ENCODE measurements at regions not wholly inside any gene's neighbourhood (a gene's known extent, or its start where the extent isn't known, plus 50 kb on each side); places are given as distances from the start of the nearest gene placed in this dataset.

DNA sequence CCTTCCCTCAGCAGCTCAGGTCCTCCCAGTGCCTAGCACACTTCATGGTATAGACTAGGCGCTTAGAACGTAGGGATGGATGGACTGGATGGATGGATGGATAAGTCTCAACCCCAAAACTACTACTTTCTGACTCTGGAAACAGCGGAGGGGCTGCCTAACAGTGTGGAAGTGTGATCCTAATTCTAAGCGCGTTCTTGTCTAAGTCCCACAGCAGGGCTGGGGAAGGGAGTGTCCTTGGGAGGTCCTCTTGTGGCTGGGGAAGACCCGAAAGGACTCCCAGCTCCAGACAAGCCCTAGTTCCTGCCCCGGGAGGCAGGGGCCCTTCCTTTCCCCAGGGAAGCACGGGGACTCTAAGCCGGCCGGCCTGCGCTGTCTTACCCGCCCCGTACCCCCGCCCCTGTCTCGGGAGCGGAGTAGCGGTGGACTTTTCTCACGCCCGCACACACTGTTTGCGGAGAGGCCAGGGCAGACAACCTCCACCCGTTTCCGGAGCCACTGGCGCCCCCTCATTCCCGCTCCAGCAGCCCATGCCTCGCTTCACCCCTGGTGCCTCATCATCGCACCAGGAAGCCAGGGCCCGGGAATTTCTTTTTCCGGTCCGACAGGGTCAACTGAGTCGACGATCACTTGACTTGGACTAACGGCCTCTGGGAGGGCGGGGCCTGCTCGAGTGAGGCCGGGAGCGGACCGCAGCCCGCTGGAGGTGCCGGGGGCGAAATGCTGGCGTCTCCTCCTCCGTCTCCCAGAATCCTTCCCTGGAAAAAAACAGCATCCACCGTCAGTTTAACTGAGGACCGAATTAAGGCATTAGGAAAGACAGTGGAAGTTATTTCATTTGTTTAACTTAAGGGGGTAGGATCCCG, 133.3 kb downstream of the TBC1D2B start (continued):
- TF ChIP-seq, protein P1, sequence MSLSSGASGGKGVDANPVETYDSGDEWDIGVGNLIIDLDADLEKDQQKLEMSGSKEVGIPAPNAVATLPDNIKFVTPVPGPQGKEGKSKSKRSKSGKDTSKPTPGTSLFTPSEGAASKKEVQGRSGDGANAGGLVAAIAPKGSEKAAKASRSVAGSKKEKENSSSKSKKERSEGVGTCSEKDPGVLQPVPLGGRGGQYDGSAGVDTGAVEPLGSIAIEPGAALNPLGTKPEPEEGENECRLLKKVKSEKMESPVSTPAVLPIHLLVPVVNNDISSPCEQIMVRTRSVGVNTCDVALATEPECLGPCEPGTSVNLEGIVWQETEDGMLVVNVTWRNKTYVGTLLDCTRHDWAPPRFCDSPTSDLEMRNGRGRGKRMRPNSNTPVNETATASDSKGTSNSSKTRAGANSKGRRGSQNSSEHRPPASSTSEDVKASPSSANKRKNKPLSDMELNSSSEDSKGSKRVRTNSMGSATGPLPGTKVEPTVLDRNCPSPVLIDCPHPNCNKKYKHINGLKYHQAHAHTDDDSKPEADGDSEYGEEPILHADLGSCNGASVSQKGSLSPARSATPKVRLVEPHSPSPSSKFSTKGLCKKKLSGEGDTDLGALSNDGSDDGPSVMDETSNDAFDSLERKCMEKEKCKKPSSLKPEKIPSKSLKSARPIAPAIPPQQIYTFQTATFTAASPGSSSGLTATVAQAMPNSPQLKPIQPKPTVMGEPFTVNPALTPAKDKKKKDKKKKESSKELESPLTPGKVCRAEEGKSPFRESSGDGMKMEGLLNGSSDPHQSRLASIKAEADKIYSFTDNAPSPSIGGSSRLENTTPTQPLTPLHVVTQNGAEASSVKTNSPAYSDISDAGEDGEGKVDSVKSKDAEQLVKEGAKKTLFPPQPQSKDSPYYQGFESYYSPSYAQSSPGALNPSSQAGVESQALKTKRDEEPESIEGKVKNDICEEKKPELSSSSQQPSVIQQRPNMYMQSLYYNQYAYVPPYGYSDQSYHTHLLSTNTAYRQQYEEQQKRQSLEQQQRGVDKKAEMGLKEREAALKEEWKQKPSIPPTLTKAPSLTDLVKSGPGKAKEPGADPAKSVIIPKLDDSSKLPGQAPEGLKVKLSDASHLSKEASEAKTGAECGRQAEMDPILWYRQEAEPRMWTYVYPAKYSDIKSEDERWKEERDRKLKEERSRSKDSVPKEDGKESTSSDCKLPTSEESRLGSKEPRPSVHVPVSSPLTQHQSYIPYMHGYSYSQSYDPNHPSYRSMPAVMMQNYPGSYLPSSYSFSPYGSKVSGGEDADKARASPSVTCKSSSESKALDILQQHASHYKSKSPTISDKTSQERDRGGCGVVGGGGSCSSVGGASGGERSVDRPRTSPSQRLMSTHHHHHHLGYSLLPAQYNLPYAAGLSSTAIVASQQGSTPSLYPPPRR (CRISPR knock-in tag; IDR thresholded peaks at IDR 0.05; ENCODE audit: borderline replicate concordance) = peak; percentile 56; the same call in 1 of the 2 replicates
- TF ChIP-seq, protein P2, sequence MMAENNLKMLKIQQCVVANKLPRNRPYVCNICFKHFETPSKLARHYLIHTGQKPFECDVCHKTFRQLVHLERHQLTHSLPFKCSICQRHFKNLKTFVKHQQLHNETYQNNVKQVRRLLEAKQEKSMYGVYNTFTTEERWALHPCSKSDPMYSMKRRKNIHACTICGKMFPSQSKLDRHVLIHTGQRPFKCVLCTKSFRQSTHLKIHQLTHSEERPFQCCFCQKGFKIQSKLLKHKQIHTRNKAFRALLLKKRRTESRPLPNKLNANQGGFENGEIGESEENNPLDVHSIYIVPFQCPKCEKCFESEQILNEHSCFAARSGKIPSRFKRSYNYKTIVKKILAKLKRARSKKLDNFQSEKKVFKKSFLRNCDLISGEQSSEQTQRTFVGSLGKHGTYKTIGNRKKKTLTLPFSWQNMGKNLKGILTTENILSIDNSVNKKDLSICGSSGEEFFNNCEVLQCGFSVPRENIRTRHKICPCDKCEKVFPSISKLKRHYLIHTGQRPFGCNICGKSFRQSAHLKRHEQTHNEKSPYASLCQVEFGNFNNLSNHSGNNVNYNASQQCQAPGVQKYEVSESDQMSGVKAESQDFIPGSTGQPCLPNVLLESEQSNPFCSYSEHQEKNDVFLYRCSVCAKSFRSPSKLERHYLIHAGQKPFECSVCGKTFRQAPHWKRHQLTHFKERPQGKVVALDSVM (CRISPR knock-in tag; IDR thresholded peaks at IDR 0.05) = peak; percentile 65
- TF ChIP-seq ZNF709 (CRISPR knock-in tag; IDR thresholded peaks at IDR 0.05) (peak; percentile 52; the same call in 1 of the 2 replicates), ZNF225 (CRISPR knock-in tag; IDR thresholded peaks at IDR 0.05) (no peak), MBNL3 (CRISPR knock-in tag; conservative IDR thresholded peaks at IDR 0.05) (no peak), ZNF724P (CRISPR knock-in tag; IDR thresholded peaks at IDR 0.05; ENCODE audit: borderline replicate concordance) (no peak), KDM2A (CRISPR knock-in tag; IDR thresholded peaks at IDR 0.05; ENCODE audit: borderline replicate concordance, low read depth) (peak; percentile 52; the same call in 1 of the 2 replicates), ZBTB8A (CRISPR knock-in tag; IDR thresholded peaks at IDR 0.05; ENCODE audit: borderline replicate concordance, low read depth) (no peak), FOXK1 (CRISPR knock-in tag; IDR thresholded peaks at IDR 0.05; ENCODE audit: borderline replicate concordance, low read depth) (no peak), RXRB (CRISPR knock-in tag; IDR thresholded peaks at IDR 0.05; ENCODE audit: borderline replicate concordance) (peak; percentile 84), CEBPG (CRISPR knock-in tag; IDR thresholded peaks at IDR 0.05) (0 out of 2 replicates have a peak, but pooled peaks have one; percentile 13), YEATS2 (CRISPR knock-in tag; IDR thresholded peaks at IDR 0.05; ENCODE audit: borderline replicate concordance) (no peak), ZNF44 (CRISPR knock-in tag; IDR thresholded peaks at IDR 0.05) (no peak), REXO4 (CRISPR knock-in tag; IDR thresholded peaks at IDR 0.05; ENCODE audit: borderline replicate concordance) (no peak), SMYD3 (CRISPR knock-in tag; IDR thresholded peaks at IDR 0.05) (no peak), ZNF878 (CRISPR knock-in tag; IDR thresholded peaks at IDR 0.05) (no peak), ZSCAN9 (CRISPR knock-in tag; IDR thresholded peaks at IDR 0.05; ENCODE audit: borderline replicate concordance) (0 out of 2 replicates have a peak, but pooled peaks have one; percentile 44), STAT5B (CRISPR knock-in tag; IDR thresholded peaks at IDR 0.05) (no peak)
- TF ChIP-seq, protein P3, sequence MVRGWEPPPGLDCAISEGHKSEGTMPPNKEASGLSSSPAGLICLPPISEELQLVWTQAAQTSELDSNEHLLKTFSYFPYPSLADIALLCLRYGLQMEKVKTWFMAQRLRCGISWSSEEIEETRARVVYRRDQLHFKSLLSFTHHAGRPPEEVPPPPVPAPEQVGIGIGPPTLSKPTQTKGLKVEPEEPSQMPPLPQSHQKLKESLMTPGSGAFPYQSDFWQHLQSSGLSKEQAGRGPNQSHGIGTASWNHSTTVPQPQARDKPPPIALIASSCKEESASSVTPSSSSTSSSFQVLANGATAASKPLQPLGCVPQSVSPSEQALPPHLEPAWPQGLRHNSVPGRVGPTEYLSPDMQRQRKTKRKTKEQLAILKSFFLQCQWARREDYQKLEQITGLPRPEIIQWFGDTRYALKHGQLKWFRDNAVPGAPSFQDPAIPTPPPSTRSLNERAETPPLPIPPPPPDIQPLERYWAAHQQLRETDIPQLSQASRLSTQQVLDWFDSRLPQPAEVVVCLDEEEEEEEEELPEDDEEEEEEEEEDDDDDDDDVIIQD (CRISPR knock-in tag; IDR thresholded peaks at IDR 0.05; ENCODE audit: low read depth) = 0 out of 2 replicates have a peak, but pooled peaks have one; percentile 24
- TF ChIP-seq, protein P4, sequence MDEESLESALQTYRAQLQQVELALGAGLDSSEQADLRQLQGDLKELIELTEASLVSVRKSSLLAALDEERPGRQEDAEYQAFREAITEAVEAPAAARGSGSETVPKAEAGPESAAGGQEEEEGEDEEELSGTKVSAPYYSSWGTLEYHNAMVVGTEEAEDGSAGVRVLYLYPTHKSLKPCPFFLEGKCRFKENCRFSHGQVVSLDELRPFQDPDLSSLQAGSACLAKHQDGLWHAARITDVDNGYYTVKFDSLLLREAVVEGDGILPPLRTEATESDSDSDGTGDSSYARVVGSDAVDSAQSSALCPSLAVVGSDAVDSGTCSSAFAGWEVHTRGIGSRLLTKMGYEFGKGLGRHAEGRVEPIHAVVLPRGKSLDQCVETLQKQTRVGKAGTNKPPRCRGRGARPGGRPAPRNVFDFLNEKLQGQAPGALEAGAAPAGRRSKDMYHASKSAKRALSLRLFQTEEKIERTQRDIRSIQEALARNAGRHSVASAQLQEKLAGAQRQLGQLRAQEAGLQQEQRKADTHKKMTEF (CRISPR knock-in tag; IDR thresholded peaks at IDR 0.05) = 0 out of 2 replicates have a peak, but pooled peaks have one; percentile 71
